HG03457 (cell line): ENCODE measurements at regions not wholly inside any gene's neighbourhood (a gene's known extent, or its start where the extent isn't known, plus 50 kb on each side); places are given as distances from the start of the nearest gene placed in this dataset.

Source experiments
- ATAC-seq: cut with Tn5 transposase; IDR thresholded peaks from one replicate; pipeline ENCODE4 v1.9.1; 2021; ENCODE audit warnings: moderate number of reproducible peaks; ENCODE audit not compliant: unreplicated experiment

DNA sequence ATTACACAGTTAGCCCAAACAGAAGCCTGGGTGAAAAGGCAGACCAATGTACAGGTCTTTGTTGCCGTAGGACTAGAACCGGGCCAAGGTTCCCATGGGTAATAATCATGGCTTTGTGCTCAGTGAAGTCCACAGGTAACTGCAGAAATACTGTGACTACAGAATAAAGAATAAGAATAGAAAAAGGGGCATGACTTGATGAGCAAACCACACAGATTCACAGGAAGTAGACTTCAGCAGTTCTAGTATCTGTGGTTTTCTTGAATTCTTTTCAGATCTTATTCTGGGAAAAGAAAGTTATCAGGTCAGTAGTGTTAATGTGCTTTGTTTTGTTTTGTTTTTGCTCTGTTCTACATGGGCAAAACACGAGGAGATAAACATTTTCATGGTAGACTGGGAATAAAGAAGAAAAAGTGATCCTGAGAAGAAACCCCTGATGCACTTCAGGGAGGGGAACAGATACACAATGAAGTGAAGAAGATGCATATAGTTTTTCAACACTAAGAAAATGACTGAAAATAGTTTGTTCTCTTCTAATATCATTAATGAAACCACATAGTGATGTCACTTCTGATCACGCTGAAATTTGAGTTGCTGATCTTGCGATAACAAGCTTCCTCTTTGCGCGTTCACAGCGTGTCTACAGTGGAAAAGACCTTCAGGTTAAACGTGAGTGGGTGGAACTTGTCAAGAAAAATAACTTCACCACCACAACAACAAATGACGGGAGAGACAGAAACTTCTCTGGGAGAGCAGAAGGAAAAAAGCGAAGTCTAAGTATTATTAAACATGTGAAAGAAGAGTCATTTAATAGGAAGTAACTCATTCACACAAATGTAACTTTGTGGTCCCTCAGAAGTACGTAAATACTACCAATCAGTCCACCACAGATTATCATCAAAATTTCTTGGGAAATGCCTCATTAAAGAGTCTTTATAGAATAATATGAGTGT, 315.8 kb upstream of the SATB1 start:
- peak; percentile 85 for ATAC-seq

- no peak for ATAC-seq
Observed at GRCh38 chr3:18739099-18739433, 313.9 kb upstream of the SATB1 start.

GRCh38 chr3:18738393-18739098, 313.4 kb upstream of the SATB1 start:
- ATAC-seq: no peak

DNA sequence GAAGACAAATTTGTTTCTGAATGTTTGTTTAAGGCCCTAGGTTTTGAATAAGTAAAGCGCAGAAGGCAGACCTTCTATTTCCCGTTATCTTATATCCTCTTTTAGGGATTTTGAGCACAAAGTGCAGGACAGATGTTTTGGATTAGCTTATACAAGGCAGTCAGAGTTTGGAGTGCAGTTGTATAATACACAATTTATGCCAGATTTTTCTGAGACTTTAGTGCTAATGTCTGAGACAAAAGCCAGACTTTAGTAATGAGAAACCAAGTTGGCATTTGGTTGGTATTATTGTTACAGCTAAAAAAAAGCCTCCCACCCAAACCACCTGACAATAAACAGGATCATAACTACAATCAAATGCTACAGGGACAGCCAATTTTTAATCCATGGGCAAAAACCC, 309.9 kb upstream of the SATB1 start:
- no peak for ATAC-seq

DNA sequence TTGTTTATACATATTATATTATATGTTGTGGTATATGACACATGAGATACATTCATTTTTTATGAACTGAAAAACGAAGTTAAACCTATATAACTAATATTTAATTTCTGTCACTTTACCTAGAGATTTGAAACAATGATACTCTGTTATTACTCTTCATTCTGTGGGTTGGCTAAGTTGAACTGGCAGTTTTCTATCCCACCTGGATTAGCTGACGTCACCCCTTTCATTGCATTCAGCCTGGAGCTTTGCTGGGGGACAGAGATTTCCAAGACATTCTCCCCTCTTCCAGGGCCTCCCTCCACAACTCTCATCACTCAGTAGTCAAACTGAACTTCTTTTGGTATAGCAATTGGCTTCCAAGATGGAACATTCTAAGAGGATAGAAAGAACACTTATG, 309.2 kb upstream of the SATB1 start:
- no peak for ATAC-seq

- no peak for ATAC-seq
Observed at GRCh38 chr3:18732474-18732873, 307.3 kb upstream of the SATB1 start.

DNA sequence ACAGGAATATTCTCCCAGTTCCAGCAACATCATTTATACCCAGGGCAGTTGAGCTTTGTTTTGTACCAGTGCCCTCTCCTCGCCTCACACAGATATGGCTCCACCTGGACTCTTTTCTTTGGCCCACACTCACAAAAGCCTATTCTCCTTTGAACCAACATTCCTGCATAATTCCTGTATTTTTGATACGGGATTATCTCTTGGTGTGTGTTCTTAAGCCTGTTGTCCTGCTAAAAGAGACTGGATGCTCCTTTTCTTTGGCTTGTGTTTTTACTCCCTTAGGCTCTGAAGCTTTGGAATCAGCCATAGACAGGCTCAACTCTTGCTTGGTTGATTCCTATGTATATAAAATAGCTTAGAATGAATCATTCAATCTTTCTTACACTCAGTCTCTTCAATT, 305.4 kb upstream of the SATB1 start:
- no peak for ATAC-seq

DNA sequence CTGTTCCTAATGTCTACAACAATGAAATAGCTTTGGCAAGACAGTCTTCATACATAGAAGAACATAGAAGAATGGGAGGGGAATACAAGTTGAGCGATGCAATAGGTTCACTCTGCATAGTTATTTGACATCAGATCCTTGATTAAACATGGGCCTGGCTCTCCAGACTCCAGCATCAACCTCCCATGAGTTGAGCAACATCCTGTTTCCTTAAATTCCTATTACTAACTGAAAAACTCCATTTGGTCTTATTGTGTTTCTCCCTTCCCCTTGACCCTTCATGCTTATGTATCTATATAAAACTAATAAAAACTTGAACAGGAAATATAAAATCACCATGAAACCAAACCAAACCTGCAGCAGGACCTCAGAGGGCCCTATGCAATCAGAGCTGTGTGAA, 304.5 kb upstream of the SATB1 start:
- ATAC-seq: no peak

DNA sequence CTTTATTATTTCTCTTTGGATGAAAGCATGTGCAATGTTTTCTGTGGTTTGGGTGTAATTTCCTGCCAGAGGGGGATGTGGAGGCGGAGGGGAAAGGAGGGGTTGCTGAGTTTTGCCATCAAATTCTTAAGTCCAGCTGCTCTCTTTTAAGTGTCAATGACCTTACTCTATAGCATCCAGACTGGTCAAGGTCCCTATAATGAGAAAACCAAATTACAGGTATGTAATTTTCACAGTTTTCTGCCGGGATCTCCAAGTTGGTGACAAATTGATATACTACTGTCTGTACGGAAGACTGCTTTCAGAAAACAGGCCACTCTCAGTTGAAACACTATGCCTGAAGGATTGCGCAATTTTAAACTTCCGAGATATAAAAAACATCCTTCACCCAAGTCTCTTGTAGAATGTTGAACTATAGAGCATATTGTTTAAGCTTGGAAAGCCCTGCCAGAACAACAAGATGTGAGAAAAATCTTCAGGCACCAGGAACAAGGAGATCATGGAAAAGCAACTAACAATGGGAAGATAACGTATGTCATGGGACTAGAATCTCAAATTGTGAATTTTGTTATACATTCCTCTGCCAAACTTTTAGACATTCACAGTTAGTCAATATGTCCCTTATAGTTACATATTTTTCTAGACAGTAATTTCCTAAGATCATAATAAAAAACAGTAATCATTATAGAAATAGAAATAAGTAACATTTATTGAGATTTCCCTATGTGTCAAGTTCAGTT, 300.7 kb upstream of the SATB1 start:
- no peak for ATAC-seq

DNA sequence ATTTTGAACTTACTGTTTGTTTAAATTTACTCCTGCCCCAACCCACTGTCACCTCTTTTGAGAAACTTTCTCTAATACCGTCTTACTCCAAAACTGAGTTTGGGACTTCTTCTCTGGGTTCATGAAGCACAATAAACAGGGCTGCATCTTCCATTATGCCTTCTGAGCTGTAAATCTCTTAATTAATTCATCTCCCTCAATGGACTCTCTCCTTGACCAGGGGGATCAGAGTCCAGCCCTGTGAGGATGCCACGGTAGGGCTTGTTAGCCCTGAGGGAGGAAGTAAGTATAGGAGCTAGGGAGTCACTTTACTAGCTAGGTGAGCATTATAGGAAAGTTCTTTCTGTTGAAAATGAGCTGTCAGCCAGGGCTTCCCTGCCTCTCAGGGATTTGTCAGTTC, 299.3 kb upstream of the SATB1 start:
- no peak for ATAC-seq

DNA sequence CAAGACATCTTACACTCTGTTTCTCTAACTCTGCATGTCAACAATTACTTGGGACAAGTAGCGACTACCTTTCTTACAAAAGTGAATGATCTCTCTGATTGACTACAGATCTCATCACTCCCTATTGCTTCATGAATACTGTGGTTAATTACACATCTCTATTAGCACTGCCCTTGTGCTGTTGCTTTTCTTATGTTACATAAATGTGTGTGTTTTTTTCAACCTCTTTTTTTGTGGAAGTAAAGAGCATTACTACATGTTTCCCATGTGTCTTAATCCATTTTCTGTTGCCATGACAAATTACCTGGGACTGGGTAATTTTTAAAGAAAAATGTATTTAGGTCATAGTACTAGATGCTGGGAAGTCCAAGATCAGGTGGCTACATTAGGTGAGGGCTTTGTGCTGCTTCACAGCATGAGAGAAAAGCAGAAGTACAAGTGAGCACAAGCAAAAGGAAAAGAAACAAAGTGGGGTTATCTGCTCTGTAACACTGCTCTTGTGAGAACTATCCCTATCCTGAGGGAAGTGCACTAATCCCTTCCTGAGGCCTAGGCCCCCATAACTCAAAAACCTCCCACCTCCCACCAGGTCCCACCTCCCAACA, 298.2 kb upstream of the SATB1 start:
- no peak for ATAC-seq

- no peak for ATAC-seq
Observed at GRCh38 chr3:18720543-18720942, 295.4 kb upstream of the SATB1 start.

DNA sequence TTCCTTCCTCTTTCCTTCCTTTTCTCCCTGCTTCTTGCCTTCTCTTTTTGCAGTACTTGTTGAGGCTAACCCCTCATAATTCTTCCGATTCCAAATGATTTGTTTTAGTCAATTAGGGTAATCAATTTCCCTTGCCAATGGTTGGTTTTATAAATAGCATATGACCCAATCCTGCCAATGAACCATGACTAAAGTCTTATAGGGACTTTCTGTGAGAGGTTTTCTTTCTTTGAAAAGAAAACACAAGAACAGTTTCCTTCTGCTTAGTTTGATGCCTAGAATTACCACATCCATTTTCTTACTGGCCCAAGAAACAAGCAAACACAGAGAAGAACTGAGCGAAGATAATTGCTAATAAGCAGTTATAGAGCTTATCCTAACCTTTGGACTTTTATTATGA, 292.5 kb upstream of the SATB1 start:
- ATAC-seq: no peak

DNA sequence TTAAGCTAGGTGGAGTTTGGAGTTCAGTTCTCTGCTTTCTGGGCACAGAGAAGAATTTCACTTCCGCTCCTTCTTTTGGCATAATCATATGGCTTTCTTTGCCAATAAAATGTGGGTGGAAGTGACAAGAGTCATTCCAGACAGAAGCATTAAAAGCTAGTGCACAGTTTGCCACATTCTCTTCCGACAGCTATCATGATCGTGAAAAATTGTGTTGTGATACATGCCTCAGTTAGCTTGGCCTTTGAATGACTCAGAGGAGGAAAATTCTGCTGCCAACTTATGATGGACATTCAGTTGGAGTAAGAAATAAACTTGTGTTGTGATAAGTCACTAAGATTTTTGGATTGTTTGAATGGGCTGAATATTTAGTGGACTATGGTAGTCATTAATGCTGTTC, 291.7 kb upstream of the SATB1 start:
- no peak for ATAC-seq

DNA sequence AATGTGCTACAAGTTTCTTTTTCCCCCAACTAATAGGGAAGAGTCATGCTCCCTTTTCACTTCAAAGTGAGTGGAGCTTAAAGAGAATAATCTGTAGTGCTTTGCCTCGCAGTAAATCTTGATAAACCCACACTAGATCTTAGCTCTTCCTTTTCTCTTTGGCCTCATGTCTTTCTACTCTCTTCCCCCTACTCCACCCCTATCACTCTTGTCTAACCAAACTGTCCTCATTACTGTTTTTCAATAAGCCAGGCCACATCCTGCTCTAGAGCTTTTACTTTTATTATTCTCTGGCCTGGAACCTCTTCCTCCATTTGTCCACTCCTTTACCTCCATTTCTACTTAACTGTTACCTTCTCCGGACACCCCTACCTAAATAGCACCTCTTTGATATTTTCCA, 291.0 kb upstream of the SATB1 start:
- no peak for ATAC-seq

GRCh38 chr3:18715208-18715607, 290.1 kb upstream of the SATB1 start:
- ATAC-seq: no peak

DNA sequence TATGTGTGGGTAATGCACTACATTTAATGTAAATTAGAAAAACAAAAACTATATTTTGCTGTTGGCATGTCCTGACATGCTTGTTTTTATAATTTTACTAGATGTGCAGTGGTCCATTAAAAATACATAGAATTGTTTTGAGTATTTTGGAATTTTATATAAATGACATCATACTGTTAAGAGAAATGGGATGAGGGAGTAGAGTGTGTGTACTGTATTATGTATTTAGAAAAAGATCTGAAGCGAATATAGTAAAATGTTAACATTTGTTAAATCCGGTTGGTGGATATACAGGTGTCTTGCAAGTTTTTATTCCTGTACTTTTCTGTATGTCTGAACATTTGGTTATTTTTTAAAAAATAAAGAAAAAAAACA, 288.4 kb upstream of the SATB1 start:
- ATAC-seq: no peak

- no peak for ATAC-seq
Observed at GRCh38 chr3:18712713-18713576, 287.8 kb upstream of the SATB1 start.

- no peak for ATAC-seq
Observed at GRCh38 chr3:18704326-18704725, 279.2 kb upstream of the SATB1 start.

- no peak for ATAC-seq
Observed at GRCh38 chr3:18703798-18704197, 278.7 kb upstream of the SATB1 start.
